SIG-M5 treated with dmso at 0.1 percent for 504 hours (cell line): ENCODE measurements at regions not wholly inside any gene's neighbourhood (a gene's known extent, or its start where the extent isn't known, plus 50 kb on each side); places are given as distances from the start of the nearest gene placed in this dataset.
"Not testable (repeated sequence)": the region's sequence is repeated elsewhere in the genome, so short reads cannot be mapped to it uniquely, and the experiment has no call there.

ENCODE experiments used
- DNase-seq: peaks from one replicate; lab custom pipeline; 2025; ENCODE audit not compliant: unreplicated experiment; lab: John Stamatoyannopoulos, UW

GRCh38 chr5:126003309-126003708, 419.9 kb upstream of the GRAMD2B start:
- DNase-seq: no peak

GRCh38 chr5:126004636-126005035, 418.6 kb upstream of the GRAMD2B start:
- no peak for DNase-seq

GRCh38 chr5:126007841-126008240, 415.4 kb upstream of the GRAMD2B start:
- no peak for DNase-seq

GRCh38 chr5:126009566-126009965, 413.6 kb upstream of the GRAMD2B start:
- no peak for DNase-seq

GRCh38 chr5:126011526-126011925, 411.7 kb upstream of the GRAMD2B start:
- DNase-seq: not testable (repeated sequence)

- no peak for DNase-seq
These were observed 408.5 kb upstream of the GRAMD2B start for GRCh38 chr5:126014676-126015075.

- DNase-seq: no peak
These were observed 407.7 kb upstream of the GRAMD2B start for GRCh38 chr5:126015235-126016181.

GRCh38 chr5:126016256-126016655, 407.0 kb upstream of the GRAMD2B start:
- DNase-seq: no peak

- DNase-seq: no peak
These were observed 406.1 kb upstream of the GRAMD2B start for GRCh38 chr5:126017096-126017495.

- DNase-seq: no peak
These were observed 402.4 kb upstream of the GRAMD2B start for GRCh38 chr5:126020770-126021169.

GRCh38 chr5:126023994-126024441, 399.2 kb upstream of the GRAMD2B start:
- no peak for DNase-seq

- DNase-seq: no peak
These were observed 396.1 kb upstream of the GRAMD2B start for GRCh38 chr5:126027149-126027548.

GRCh38 chr5:126027652-126028051, 395.6 kb upstream of the GRAMD2B start:
- DNase-seq: no peak

GRCh38 chr5:126028336-126028735, 394.9 kb upstream of the GRAMD2B start:
- no peak for DNase-seq

- not testable (repeated sequence) for DNase-seq
These were observed 393.9 kb upstream of the GRAMD2B start for GRCh38 chr5:126029282-126029681.

GRCh38 chr5:126030698-126031097, 392.5 kb upstream of the GRAMD2B start:
- no peak for DNase-seq

GRCh38 chr5:126031989-126032716, 391.1 kb upstream of the GRAMD2B start:
- no peak for DNase-seq

- DNase-seq: no peak
These were observed 379.5 kb upstream of the GRAMD2B start for GRCh38 chr5:126043688-126044087.

GRCh38 chr5:126044111-126044668, 379.0 kb upstream of the GRAMD2B start:
- DNase-seq: no peak

- no peak for DNase-seq
These were observed 378.2 kb upstream of the GRAMD2B start for GRCh38 chr5:126044931-126045565.

GRCh38 chr5:126046318-126046717, 376.9 kb upstream of the GRAMD2B start:
- no peak for DNase-seq
